ENCODE measurements at regions not wholly inside any gene's neighbourhood (a gene's known extent, or its start where the extent isn't known, plus 50 kb on each side); places are given as distances from the start of the nearest gene placed in this dataset.

DNA sequence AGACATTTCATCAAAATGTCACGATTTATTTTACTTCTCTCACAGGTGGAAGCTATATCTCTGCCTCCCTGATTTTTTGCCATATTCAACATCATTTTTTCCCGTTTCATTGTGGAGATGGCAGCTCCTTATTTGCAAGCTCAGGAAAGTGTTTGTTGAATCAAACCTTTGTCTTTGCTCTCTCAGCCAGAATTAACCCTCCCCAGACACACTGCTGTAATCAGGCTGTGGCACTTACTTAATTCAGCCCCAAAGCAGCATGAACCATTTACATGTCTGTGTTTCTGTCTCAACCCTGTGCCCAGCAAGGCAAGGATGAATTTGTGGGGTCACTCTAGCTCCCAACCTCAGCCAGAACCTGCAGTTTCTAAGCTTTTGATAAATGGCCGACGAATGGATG lies 397.2 kb downstream of the TCERG1L start:
- no peak for DNase-seq (ENCODE audit: low read depth, low spot score)
- dilution Hi-C loops (cut with MboI; ENCODE audit: extremely low pct_ligation_motif_present, low sequenced_read_pairs) = no loop called here
- TF ChIP-seq, protein P1, sequence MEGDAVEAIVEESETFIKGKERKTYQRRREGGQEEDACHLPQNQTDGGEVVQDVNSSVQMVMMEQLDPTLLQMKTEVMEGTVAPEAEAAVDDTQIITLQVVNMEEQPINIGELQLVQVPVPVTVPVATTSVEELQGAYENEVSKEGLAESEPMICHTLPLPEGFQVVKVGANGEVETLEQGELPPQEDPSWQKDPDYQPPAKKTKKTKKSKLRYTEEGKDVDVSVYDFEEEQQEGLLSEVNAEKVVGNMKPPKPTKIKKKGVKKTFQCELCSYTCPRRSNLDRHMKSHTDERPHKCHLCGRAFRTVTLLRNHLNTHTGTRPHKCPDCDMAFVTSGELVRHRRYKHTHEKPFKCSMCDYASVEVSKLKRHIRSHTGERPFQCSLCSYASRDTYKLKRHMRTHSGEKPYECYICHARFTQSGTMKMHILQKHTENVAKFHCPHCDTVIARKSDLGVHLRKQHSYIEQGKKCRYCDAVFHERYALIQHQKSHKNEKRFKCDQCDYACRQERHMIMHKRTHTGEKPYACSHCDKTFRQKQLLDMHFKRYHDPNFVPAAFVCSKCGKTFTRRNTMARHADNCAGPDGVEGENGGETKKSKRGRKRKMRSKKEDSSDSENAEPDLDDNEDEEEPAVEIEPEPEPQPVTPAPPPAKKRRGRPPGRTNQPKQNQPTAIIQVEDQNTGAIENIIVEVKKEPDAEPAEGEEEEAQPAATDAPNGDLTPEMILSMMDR (optimal IDR thresholded peaks at IDR 0.05 in 1 of 3, IDR thresholded peaks at IDR 0.05 in 1 of 3, conservative IDR thresholded peaks at IDR 0.05 in 1 of 3; ENCODE audit: extremely low read depth in 1 of 3, insufficient read depth in 2 of 3, low read length in 3 of 3) = no peak
- TF ChIP-seq EZH2 (IDR thresholded peaks at IDR 0.05; ENCODE audit: low read length) = no peak
- Histone ChIP-seq H4K20me1 (ENCODE audit: control insufficient read depth, extremely low read depth, insufficient read depth, low read length) (no peaks in the 10 kb centered on the region), H3K36me3 (ENCODE audit: control insufficient read depth in 2 of 2, extremely low read depth in 1 of 2, insufficient read depth in 2 of 2, low read length in 2 of 2) (no peaks in the 10 kb centered on the region), H3K4me1 (ENCODE audit: control insufficient read depth, extremely low read depth, insufficient read depth, low read length) (no peaks in the 10 kb centered on the region), H3K4me2 (ENCODE audit: control insufficient read depth, extremely low read depth, insufficient read depth, low read depth, low read length) (no peak overlapping the region), H3K27me3 (ENCODE audit: control insufficient read depth, extremely low read depth, insufficient read depth, low read length) (no peaks in the 10 kb centered on the region), H3K9me1 (ENCODE audit: control insufficient read depth, extremely low read depth, insufficient read depth, low read length) (no peaks in the 10 kb centered on the region), H2AFZ (ENCODE audit: control insufficient read depth, low read length) (no peak overlapping the region), H3K79me2 (ENCODE audit: control insufficient read depth, insufficient read depth, low read length) (no peaks in the 10 kb centered on the region), H3K27ac (ENCODE audit: control insufficient read depth, insufficient read depth, low read length) (no peak overlapping the region), H3K9ac (ENCODE audit: control insufficient read depth, extremely low read depth, insufficient read depth, low read length) (no peak overlapping the region), H3K9me3 (ENCODE audit: control insufficient read depth, low read depth, low read length) (no peaks in the 10 kb centered on the region), H3K4me3 (ENCODE audit: control insufficient read depth in 2 of 3, extremely low read depth in 1 of 3, insufficient read depth in 2 of 3, low read depth in 1 of 3, low read length in 3 of 3) (no peak overlapping the region)
- FAIRE-seq = no peak

DNA sequence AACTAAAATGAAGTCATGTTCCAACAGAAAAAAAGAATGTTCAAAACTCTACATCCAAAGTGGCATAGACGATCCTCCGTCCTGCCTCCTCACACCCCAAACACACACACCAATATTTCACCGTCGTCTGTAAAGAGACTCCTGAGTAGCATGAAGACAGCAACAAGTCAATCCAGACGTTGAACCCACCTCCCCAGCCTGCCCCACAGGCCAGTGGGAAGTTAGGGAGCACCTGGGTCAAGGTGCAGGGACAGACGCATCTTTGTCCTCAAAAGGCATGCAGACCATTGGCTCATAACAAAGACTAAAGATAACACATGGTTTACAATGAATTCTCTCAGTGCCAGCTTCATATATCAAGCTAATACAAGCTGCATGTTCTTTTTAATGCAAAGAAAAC lies 396.5 kb downstream of the TCERG1L start:
- Histone ChIP-seq H2AFZ (ENCODE audit: control insufficient read depth, low read length) (no peak overlapping the region), H3K79me2 (ENCODE audit: control insufficient read depth, insufficient read depth, low read length) (no peaks in the 10 kb centered on the region), H3K27ac (ENCODE audit: control insufficient read depth, insufficient read depth, low read length) (no peak overlapping the region), H3K9ac (ENCODE audit: control insufficient read depth, extremely low read depth, insufficient read depth, low read length) (no peak overlapping the region), H4K20me1 (ENCODE audit: control insufficient read depth, extremely low read depth, insufficient read depth, low read length) (no peaks in the 10 kb centered on the region), H3K27me3 (ENCODE audit: control insufficient read depth, extremely low read depth, insufficient read depth, low read length) (no peaks in the 10 kb centered on the region), H3K36me3 (ENCODE audit: control insufficient read depth in 2 of 2, extremely low read depth in 1 of 2, insufficient read depth in 2 of 2, low read length in 2 of 2) (no peaks in the 10 kb centered on the region), H3K9me1 (ENCODE audit: control insufficient read depth, extremely low read depth, insufficient read depth, low read length) (no peaks in the 10 kb centered on the region), H3K4me1 (ENCODE audit: control insufficient read depth, extremely low read depth, insufficient read depth, low read length) (no peaks in the 10 kb centered on the region), H3K4me3 (ENCODE audit: control insufficient read depth in 2 of 3, extremely low read depth in 1 of 3, insufficient read depth in 2 of 3, low read depth in 1 of 3, low read length in 3 of 3) (no peak overlapping the region), H3K9me3 (ENCODE audit: control insufficient read depth, low read depth, low read length) (no peaks in the 10 kb centered on the region), H3K4me2 (ENCODE audit: control insufficient read depth, extremely low read depth, insufficient read depth, low read depth, low read length) (no peak overlapping the region)
- DNase-seq (ENCODE audit: low read depth, low spot score) (no peak), FAIRE-seq (no peak)
- TF ChIP-seq, protein P1 (optimal IDR thresholded peaks at IDR 0.05 in 1 of 3, IDR thresholded peaks at IDR 0.05 in 1 of 3, conservative IDR thresholded peaks at IDR 0.05 in 1 of 3; ENCODE audit: extremely low read depth in 1 of 3, insufficient read depth in 2 of 3, low read length in 3 of 3) = no peak
- no peak for TF ChIP-seq EZH2 (IDR thresholded peaks at IDR 0.05; ENCODE audit: low read length)
- dilution Hi-C loops (cut with MboI; ENCODE audit: extremely low pct_ligation_motif_present, low sequenced_read_pairs) = no loop called here
